NCI-H226 (cell line): ENCODE measurements at regions not wholly inside any gene's neighbourhood (a gene's known extent, or its start where the extent isn't known, plus 50 kb on each side); places are given as distances from the start of the nearest gene placed in this dataset.

Experiments used
- DNase-seq: peaks from one replicate; pipeline ENCODE4 v3.0.0-alpha.2; 2015

GRCh38 chr12:126156806-126157574 lies 1091.8 kb downstream of the AACS start:
- DNase-seq = no peak

GRCh38 chr12:126157575-126157966 lies 1092.3 kb downstream of the AACS start:
- no peak for DNase-seq

GRCh38 chr12:126159139-126159538 lies 1093.9 kb downstream of the AACS start:
- DNase-seq = no peak

DNA sequence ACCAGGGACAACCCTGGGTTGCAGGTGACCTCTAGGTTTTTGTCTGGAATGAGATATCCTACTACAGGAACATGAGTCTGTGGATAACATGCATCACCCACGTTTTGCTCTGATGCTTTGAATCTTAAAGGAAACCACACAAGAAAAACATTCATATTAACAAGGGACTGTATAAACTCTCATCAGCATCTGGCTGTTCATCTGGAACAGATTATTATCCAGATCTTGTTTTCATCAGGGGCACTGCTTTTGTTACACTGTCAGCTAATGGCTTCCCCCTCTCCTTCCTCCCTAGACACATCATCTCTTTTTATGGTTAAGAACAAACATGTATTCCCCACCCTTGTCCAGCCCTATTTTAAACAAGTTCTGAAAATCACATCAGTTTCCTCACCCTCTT lies 1095.7 kb downstream of the AACS start:
- no peak for DNase-seq

GRCh38 chr12:126163984-126164383 lies 1098.7 kb downstream of the AACS start:
- DNase-seq = no peak

- no peak for DNase-seq
These were observed 1106.8 kb downstream of the AACS start for GRCh38 chr12:126171937-126172559.

DNA sequence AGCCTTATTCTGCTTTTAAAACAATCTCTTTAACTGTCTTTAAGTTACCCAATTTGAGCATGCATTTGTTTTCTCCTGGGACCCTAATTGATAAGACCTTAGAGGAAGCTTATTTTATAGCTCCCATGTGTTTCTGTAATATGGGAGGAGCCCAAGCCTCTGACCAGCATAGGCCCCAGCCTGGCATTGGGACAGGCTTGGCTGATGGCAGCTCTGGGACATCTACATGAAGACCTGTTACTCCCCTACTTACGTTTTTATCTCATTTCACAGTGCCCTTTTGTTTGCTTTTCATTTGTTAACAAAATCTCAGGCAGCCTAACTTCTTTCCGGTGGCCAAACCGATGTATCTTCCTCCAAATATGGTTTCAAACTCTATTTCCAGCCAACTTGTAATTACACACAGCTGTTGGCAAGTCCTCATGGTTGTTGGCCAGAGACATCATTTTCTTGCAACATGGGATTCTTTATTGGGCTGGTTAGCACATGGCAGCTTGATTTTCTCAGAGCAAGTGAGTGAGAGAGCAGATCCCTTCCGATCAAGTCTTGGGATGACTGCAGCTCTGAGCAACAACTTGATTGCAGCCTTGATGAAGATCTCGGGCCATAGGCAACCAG lies 1117.5 kb downstream of the AACS start:
- DNase-seq = no peak

- DNase-seq = no peak
These were observed 1119.8 kb downstream of the AACS start for GRCh38 chr12:126185025-126185424.

DNA sequence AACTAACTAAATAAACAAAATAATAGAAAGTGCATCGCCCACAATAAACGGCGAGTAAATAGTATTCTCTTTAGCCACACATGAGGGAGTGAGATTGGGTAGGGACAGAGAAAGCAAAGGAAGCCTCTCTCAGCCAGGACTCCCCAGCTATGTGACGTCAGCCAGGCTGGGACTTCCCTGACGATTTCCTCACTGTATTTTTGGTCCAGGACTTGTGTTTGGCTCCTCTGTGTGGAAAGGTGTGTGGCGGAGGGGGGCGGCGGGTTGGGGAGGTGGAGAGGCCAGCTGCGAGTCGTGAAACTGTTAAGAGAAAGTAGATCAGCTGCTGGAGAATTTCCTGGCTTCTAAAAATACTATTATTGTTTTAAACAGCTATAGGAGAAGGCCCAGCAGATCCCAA lies 1124.6 kb downstream of the AACS start:
- DNase-seq = no peak

DNA sequence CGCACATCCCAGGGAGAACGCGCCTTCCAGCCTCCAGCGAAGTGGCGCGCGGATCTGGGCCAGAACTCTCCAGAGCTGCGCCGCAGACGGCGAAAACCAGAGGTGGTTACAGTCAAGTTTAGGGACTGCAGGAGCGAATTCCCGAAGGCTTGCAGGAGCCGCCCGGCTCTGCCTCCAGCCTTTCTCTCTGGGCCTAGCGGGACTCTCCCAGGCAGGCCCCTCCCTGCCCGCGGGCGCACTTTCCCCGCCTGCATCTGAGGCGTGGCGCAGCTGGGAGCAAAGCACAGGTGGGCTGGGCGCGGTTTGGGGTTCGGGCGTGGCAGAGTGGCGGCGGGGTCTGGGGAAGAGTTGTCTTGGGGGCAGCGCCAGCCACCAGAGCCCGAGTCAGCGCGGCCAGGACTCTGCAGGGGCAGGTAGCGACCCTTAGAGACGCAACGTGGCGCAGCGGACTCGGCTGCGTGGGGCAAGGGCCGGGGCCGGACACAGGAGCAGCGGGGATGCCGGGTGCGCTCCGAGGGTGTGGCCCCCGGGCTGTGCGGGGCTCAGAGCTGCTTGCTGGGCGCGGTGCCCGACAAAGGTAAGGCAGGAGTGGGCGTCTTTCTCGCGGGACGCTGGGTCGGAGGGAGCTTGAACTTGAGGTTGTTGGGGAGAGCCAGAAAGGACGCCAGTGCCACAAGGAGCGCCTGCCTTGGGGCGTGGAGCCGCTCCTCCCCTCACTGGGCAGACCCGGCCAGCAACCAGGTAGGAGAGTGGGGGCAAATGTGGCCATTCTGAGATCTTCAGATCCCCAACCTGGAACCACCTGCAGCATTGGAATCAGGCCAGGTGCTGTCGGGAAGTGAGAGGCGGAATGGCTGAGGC lies 1126.0 kb downstream of the AACS start:
- DNase-seq = no peak

DNA sequence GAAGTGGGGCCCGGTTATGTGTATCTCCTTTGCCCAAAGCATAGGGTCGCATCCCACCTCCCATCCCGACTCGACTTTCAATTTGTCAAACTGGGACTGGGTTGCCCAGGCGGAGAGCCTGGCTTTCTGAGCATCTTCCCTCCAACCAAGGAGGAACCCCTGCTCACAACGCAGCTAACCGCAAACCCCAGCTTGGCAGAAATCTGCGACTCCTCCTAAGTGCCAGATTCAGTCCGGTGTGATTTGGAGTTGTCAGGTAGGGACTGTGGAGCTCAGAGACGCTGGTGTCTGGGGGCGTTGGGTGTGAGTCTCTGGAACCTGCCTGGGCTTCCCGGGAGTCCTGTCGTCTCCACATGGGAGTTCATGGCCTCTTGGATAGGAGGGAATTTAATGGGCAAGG lies 1126.7 kb downstream of the AACS start:
- DNase-seq = no peak

DNA sequence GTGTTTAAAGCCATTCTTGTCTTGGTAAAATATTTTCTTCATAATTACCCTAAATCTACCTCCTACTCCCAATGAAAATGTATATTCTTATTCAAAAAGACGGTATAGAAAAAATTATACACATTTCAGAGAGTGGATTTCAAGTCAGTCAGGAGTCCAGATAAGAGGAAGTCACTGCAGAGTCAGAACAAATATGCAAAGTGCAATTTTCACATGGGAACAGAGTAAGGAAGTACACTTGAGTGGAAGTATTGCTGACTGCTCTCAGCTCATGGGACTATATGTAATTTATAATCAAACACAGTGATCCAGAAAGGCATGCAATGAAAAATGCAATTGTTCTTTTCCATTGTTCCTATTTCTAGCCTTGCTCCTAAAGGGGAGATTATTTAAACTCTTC lies 1128.0 kb downstream of the AACS start:
- DNase-seq = no peak

GRCh38 chr12:126196263-126196662 lies 1131.0 kb downstream of the AACS start:
- DNase-seq = no peak

DNA sequence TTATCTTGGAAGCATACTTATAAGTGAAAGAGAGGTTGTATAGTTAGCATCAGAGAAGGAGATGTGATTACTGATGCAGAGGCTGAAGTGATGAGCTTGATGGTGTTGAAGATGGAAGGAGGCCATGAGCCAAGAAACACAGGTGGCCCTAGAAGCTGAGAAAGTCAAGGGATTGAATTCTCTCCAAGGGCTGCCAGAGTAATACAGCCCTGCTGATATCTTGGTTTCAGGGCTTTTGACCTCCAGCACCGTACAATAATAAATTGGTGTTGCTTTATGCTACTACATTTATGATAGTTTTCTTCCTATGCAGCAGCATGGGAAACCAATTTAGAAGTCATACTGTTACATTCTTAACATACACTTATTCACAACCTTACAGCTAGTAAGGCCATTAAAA lies 1133.3 kb downstream of the AACS start:
- DNase-seq = no peak

GRCh38 chr12:126198966-126199692 lies 1133.9 kb downstream of the AACS start:
- DNase-seq = no peak

DNA sequence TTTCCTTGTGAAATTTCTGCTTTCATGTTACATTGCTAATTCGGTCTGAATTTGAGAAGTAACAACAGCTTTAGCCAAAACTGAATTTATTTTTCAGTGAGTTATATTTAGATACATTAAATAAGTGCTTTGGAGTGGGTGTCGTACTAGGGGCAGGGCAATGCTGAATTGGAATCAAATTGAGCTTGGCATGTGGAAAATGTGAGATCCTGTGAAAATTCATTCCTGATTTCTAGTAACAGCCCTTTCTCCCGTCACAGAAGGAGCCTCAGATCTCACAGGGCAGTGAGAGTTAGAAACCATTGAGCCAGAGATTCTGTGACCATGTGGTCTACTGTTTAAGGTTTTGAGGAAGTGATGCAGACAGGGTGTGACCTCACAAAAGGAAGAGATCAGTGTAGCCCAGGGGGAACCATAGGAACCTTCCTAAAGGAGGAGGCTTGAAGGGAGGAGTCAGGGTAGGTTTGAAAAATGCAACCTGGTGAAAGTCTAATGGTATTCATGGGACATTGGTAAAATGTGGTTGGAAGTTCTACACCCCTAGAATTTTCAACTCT lies 1136.8 kb downstream of the AACS start:
- no peak for DNase-seq

DNA sequence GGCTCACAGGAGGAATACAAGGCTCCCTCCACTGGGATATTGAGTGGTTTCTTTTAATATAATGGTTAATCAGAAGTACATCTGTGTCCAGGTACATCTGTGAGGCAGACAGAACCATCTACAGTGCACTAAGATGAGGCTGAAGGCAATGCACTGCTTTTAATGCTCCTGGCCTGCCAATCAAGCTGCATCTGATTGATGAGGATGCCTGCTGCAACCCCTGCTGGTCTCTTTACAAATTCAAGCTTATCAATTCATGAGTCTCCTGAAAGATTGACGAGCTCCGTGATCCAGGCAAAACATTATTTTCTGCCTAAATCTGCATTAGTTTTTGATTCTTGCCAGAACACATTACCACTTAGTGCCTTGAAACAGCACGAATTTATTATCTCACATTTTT lies 1139.1 kb downstream of the AACS start:
- no peak for DNase-seq

GRCh38 chr12:126210026-126210425 lies 1144.8 kb downstream of the AACS start:
- DNase-seq = no peak

- no peak for DNase-seq
These were observed 1145.2 kb downstream of the AACS start for GRCh38 chr12:126210448-126210847.

GRCh38 chr12:126212824-126213223 lies 1147.6 kb downstream of the AACS start:
- DNase-seq = no peak

- no peak for DNase-seq
These were observed 1153.5 kb downstream of the AACS start for GRCh38 chr12:126218697-126219096.

DNA sequence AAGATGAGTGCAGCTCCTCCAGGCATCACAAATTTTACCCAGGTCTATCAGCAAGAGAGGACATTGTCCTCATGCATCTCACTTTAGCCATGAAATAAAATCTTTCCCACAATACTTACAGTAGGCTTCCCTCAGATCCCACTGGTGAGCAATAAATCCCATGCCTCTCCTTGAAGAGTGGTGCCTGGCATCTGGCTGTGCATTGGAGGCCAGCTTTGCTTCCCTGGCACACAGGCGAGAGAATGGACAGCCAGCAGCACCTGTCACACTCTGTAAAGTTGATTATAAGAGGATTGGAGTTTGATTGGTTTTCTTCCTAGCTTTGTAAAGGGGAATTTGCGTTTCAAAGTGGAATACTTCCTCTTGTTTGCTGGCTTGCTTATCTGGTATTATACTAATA lies 1153.9 kb downstream of the AACS start:
- no peak for DNase-seq
